DMS53 (cell line): ENCODE measurements at regions not wholly inside any gene's neighbourhood (a gene's known extent, or its start where the extent isn't known, plus 50 kb on each side); places are given as distances from the start of the nearest gene placed in this dataset.
"Not testable (repeated sequence)": the region's sequence is repeated elsewhere in the genome, so short reads cannot be mapped to it uniquely, and the experiment has no call there.

Experiments
- DNase-seq: peaks from one replicate; lab custom pipeline; 2025; lab: John Stamatoyannopoulos, UW

DNA sequence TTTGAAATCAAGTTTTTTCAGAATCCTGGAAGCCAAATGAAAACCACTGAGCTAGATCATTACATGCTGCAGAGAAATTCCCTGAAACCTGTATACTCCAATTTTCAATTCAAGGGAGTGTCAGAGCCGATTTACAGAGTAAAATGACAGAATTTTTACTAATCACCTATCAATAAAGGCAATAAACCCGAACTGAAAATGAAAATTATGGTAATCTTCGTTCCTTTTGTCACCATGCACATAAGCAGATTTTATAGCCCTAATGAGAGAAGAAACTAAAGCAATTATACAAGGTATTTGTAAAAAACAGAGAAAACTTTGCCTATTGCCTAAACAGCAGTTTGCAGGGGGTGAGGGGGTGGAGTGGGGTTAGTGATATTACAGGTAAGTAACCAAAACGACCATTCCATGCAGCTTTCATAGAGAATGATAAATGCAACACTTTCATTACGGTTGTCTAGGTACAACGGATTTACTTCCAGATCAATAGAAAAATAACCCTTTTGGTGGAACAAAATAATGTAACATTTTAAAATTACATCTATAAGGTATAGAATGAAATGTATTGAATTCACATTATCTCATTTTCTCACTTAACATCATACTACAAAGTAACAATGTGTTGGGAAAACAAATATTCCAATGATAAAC is 115.2 kb upstream of the BEND6 start:
- no peak for DNase-seq

- no peak for DNase-seq
Observed at GRCh38 chr6:56838965-56839364, 115.9 kb upstream of the BEND6 start.

- no peak for DNase-seq
Observed at GRCh38 chr6:56838016-56838555, 116.8 kb upstream of the BEND6 start.

- peak; percentile 9 for DNase-seq
Observed at GRCh38 chr6:56837322-56837894, 117.5 kb upstream of the BEND6 start.

DNA sequence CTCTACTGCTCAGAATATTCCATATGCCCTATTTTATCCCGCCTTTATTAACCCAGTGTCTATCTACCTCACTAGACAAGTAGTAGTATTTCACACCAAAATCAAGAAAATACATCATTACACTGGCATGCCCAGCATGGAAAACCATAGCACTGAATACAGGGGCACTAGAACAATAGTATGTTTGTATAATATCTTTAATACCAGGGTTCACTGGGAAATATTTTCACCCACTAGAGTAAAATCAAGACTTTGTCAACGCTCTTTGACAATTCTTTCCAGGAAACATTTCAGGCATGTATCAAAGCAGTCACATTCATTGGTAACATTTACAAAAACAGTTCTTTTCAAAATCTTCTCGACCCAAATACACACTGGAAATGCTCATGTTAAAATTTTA is 119.3 kb upstream of the BEND6 start:
- no peak for DNase-seq

DNA sequence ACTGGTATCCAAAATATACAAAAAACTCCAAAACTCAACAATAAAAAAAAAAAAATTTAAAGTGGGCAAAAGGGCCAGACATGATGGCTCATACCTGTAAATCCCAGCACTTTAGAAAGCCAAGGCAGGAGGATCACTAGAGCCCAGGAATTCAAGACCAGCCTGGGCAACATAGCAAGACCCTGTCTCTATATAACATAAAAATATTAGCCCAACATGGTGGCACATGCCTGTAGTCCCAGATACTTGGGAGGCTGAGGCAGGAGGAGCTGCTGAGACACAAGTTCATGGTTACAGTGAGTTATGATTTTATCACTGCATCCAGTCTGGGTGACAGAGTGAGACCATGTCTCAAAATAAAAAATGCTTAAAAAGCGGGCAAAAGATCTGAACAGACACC is 121.0 kb upstream of the BEND6 start:
- DNase-seq: no peak

DNA sequence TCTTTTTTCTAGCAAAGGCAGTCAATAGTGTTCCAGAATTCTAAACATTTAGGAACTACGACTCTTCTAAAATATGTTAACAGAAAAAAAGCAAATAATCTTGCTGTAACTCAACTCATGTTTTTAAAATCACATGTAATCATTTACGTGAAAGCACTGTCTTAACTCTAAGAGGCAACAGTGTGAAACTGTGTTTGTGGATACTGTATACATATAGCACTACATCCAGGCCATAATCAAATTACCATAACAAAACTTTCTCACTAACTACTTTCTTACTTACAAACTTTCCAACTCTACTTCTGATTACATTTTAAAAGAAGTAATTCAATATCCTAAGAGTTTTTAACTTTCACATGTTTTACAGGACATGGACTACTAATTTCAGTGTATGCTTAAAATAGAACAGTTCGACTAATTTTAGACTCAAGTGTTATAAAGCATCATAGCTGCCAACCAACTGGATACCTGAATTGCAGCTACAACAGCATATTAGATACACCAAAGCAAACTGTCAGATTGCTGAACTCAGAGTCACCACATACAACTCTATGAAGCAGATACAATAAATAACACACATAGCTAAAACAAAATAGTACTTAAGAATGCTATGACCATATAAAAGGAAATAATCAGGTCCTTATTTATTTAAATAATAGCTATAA is 121.6 kb upstream of the BEND6 start:
- no peak for DNase-seq

DNA sequence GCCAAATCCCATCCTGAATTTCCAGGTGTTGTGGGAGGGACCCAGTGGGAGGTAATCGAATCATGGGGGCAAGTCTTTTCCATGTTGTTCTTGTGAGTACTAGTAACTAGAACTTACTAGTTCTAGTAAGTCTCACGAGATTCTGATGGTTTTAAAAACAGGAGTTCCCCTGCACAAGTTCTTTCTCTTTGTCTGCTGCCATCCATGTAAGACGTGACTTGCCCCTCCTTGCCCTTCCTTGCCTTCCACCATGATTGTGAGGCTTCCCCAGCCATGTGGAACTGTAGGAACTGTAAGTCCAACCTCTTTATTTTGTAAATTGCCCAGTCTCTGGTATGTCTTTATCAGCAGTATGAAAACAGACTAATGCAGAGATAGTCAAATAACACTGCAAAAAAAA is 122.7 kb upstream of the BEND6 start:
- no peak for DNase-seq

DNA sequence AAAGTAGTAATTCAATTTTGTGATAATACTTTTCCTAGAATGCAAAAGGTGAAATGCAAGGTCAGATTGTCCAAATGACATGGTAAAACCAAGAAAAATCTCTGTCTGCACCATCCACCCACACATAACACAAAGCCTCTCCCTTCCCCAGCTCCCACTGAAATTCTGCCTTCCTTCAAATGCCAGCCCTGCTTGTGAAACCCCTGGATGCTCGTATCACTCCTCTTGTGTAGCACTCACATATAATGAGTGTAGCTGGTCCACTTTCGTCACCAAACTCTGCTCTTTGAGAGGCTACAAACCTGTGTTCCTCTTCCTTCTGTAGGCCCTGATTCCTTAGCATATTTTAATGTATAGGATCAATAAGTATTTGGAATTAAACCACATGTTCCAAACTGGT is 123.6 kb upstream of the BEND6 start:
- no peak for DNase-seq

DNA sequence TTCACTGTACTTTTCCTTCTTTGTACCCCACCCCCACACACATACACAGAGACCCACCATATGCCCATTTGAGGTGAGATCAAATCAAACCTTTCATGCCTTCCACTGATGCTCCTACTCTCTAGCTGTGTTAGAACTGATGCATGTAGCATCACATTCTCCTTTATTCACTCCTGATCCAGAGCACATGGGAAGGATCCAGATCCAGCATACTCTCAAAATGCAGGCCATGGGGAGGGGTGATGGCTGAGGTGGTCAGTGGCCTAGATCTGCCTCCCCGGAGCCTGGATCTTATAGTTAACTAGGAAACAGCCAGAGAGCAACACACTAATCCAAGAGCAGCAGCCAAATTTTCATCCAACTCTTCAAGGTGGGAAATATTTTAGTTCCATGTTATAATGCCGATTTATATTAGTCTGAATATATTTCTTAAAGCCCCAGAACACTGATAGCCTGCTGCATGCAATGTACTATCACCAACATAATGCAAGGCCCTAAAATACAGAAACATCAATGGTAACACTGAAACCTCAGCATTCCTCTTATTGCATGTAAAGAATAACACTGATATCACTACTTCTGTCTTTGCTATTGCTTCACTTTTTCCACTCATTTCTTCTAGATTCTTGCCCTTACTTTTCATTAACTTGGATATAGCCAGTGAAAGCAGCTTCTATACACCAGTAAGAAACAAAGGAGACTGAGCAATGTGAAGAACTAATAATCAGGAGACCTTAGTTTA is 126.8 kb upstream of the BEND6 start:
- DNase-seq: no peak

- DNase-seq: not testable (repeated sequence)
Observed at GRCh38 chr6:56824431-56824830, 130.5 kb upstream of the BEND6 start.

DNA sequence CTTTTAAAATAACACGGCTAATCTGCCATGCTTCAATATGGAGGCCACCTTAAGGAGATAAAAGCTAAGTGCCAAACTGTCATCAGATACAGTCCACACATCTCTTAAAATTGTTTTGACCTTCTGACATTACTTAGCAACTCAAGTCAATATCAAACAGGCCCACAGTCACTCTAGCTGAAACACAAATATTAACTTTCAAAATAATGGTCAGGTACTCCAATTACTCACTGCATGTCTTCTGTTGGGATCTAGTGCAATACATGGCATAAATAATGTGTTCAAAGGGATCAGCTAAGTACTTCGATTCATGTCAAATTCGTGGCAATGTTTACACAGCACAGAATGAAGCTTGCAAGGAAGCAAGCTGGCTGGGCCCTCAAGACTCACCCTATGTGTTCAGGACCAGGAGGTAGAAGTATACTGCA is 133.9 kb upstream of the BEND6 start:
- peak; percentile 84 for DNase-seq

DNA sequence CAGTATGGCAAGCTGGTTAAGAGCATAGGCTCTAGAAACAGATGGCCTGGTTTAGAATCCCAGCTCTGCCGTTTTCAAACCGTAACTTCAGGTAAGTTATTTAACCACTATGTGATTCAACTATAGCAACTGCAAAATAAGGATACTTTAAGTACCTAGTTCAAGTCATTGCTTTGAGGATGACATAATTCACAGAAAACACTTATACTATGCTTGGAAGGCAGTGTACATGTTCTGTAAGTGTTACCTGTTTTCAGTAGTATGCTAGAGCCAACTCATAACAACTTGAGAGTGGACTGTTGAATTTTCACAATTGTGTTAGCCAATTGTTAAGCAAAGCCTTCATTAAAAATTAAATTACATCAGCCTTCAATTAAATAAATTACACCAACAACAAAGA is 134.8 kb upstream of the BEND6 start:
- DNase-seq: no peak

DNA sequence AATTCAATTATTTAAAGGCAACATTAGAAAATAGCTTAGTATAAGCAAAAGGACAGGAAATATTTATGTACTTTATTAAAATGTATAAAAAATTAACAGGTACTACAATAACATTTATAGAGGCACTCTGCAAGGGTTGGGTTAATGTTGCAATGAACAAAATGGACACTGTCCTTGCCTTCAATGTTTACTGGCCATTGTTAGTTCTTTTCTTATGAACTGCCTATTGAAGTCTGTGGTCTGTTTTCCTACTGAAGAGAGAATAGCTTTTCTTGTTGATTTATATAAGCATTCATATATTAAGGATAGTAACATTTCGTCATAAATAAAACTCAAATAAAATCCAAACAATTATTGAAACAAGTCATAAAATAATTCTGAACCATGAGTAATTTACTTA is 135.3 kb upstream of the BEND6 start:
- no peak for DNase-seq

GRCh38 chr6:56816370-56816769 is 138.5 kb upstream of the BEND6 start:
- DNase-seq: no peak

- DNase-seq: no peak
Observed at GRCh38 chr6:56815436-56815835, 139.5 kb upstream of the BEND6 start.

DNA sequence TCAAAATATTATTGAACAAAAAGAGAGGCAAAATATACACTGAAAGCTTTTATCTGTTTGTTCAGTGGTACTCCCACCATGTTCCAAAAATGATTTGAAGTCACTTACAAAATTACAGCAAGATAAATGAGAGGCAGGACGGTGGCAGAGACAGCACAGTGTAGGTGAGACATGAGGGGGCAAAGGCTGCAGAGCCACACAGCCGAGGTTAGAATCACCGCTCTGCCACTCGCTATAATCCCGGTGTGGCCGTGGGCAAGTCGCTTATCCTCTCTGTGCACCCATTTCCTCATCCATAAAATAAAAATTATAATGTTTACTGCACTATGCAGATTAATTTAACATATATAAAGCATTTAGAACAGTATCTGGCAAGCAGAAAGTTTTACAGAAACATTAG is 140.1 kb upstream of the BEND6 start:
- no peak for DNase-seq

DNA sequence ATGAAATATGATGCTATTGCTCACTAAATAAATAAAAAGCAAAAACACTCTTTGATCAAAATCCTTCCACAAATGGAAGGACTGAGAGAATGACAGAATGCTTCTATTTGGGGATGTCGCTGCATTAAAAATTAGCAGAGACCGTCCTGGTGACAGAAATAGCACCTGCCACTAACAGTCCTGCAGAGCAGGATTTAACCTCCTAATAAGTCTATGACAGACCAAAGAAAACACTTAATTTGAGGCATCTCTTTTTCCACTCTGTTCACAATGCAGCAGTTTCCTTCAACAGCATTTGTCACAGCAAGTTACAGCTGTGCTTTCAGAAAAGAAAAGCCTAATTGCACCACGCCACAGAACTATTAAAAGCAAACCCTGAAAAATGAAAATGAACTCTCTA is 140.6 kb upstream of the BEND6 start:
- DNase-seq: peak; percentile 14

DNA sequence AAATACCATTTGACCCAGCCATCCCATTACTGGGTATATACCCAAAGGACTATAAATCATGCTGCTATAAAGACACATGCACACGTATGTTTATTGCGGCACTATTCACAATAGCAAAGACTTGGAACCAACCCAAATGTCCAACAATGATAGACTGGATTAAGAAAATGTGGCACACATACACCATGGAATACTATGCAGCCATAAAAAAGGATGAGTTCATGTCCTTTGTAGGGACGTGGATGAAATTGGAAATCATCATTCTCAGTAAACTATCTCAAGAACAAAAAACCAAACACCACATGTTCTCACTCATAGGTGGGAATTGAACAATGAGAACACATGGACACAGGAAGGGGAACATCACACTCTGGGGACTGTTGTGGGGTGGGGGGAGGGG is 142.1 kb upstream of the BEND6 start:
- DNase-seq: not testable (repeated sequence)

DNA sequence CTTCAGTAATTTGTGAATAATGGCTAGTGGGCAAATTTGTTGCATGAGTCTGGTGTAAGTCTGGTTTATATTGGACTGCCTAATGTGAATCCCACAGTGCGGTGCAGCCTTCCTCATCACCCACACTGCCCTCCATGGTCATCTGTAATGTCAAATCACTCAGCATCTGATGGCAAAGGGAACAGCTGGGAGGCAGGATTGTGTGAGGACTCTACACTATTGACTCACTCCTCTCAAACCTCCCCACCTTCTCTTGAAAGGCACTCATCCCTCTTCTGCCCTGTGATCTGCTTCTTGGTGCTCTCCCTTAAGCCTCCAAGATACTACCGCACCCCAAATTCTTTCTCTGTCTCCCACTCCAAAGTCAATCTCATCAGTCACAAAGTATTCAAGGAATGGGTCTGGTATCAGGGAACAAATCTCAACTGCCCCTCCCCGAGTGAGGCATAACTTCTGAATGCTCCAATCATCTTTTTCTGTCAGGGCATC is 146.0 kb upstream of the BEND6 start:
- DNase-seq: peak; percentile 57

GRCh38 chr6:56807989-56808337 is 146.9 kb upstream of the BEND6 start:
- no peak for DNase-seq

- DNase-seq: no peak
Observed at GRCh38 chr6:56807326-56807988, 147.4 kb upstream of the BEND6 start.
